GM19467 (cell line): ENCODE measurements at regions not wholly inside any gene's neighbourhood (a gene's known extent, or its start where the extent isn't known, plus 50 kb on each side); places are given as distances from the start of the nearest gene placed in this dataset.

Experiments used
- ATAC-seq: cut with Tn5 transposase; IDR thresholded peaks from one replicate; pipeline ENCODE4 v1.9.1; 2021; ENCODE audit warnings: mild to moderate bottlenecking, moderate library complexity; ENCODE audit not compliant: unreplicated experiment

DNA sequence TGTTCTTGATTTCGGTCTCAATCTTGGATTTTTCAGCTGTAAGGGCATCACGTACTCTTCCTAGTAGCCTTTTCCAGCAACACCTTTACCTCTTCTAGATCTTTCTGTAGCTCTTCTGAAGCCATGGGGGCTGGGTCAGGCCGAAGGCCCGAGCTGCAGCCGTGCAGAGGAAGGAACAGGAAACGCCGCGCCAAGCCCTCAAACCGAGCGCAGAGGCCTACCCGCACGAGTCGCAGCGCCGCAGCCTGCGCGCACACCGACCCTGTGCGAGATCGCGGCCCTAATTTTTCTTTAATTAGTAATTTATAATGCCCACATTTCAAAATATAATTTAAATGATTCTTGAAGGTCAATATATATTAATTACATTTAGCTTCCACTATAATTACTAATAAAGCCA, 483.8 kb downstream of the NUP35 start:
- no peak for ATAC-seq

DNA sequence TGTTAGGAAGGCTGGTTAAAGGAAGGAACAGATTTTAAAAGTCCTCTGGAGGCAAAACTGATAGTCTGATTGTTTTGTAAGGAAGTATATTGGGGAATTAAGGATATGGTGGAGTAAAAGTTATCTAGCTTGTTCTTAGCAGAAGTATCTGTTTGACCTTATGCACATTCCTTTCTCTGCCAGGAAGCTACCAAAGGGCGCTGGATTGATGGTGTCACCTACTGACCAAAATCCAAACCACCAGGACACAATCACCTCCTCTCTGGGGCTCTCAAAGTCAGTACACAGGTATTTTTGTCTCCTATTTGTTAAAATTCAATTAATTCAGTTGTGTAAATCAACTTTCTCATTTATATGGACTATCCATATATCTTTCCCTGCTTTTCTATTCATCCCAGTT, 484.5 kb downstream of the NUP35 start:
- no peak for ATAC-seq

DNA sequence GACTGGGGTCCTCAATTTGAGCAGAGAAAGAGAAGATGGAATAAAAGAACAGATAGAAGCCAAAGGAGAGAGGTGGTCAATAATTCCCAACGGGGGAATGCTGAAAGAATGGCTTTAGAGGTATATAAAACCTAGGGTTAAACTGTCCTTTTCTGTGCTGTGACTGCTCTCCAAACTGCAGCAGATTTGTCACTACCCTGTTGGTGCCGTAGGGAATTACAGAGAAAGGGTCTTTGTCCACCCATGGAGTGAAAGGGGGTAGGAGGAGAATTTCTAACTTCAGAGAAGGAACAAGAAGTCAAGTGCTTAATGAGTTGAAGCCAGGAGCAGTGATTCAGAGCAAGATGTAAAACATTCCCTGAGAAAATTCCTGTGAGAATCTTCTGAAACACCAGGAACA, 486.5 kb downstream of the NUP35 start:
- ATAC-seq = no peak

DNA sequence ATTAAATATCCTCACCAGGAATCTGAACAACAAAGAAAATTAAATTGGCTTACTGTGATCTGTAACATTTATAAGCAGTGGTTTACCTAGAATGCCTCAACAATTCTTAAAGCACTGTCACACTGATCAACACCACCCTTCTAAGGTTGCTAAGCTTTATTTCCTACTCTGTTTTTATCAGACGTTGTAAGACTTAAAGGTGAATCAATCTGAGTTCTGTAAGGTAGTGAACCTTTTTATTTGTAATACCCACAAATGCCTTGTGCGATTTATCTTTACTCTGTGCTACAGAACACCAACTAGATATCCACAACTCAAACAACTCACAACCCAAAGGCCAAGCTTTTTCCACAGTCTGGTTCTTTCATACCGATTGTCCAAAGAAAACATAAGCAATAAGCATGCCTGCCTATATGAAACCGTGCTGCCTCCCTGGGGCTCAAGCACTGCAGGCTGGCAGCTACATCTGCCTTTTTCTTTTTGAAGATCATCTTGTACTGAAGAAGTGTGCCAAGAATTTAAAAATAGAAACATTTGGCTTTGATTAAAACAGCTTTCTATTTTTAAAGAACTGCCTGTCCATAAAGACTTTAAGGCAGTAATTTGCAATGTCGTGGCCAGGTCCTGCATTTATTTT, 490.7 kb downstream of the NUP35 start:
- ATAC-seq = no peak

DNA sequence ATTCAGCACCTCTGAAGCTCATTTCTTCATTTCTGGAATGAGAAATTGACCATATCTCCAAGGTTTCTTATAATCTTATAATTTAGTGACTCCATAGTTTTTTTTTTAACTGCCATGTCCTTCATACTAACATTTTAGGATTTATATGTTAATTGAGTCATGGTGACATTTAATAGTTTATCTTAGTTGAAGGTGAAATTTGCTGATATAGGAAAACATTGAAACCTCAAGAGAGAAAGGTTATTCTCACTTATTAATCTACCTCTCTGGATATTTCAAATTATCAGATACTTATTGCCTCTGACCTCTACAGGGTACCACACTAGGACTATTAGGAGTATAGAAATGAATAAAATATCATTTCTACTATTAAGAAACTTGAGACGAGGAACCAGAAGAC, 499.0 kb downstream of the NUP35 start:
- no peak for ATAC-seq

DNA sequence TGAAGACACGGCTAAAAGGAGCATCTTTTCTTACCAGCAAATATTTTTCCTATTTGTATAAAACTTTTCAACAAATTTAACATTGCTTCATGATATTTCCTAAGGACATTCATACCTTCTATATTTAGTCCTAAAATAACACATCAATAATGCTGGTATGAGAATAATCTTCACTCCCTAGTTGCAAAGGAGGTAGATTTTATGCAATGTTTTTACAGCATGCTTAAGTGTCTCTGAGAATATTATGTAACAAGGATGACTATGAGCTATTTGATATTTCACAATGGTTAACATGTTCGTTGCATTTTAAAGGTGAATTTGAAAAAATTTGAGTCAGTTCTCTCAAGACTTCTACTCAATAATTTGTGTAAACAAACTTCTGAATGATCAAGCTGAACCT, 506.7 kb downstream of the NUP35 start:
- ATAC-seq = no peak

DNA sequence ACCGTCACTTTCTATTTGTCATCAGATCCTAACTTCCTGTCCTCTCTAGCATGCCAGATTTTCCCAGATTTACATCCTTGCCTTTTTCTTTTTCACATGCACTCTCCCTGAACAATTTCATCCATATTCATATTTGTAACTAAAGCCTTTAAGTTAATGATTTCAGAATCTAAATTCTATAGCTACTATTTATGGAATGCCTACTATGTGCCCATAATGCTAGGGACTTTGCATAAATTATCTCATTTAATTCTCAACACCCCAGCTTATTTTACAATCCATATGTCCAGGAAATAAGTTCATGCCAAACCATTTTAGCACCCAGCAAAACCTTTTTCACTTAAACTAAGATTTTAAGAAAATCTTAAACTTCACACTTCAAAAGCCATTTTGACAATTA, 531.9 kb downstream of the NUP35 start:
- no peak for ATAC-seq

DNA sequence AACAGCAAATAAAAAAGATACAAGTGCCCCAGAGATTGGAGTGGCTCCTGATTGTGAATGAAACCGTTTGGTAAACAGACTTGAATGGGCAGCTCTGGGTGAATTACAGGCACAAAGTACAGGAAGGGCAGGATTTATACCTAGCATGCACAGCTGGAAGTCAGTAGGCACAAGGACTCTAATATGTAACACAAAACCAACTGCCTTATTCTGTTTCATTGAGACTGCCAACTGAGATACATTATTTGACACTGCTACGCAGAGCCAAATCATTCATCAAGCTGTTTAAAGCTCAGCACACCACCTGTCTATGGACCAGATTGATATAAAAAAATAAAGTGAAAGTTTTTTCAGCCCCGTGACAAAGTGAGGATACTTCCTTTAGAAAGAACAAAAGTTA, 541.2 kb downstream of the NUP35 start:
- ATAC-seq = no peak

DNA sequence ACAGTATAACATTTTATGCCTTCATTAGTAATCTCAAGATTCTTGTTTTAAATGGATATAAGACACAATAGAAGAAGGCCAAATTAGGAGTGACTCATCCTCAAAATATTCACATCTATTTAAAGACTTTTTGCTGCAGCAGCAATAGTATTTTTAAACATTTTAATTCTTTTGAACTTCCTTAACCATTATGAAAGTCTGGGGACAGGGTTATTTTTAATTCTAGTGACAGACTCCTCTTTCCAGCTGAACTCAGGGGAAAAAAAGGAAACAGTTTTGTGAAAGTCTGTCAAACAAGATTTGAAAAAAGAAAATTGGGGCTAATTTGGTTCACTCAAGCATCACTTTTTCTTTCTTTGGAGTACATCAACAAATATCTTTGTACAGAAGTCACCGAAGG, 541.8 kb downstream of the NUP35 start:
- no peak for ATAC-seq

DNA sequence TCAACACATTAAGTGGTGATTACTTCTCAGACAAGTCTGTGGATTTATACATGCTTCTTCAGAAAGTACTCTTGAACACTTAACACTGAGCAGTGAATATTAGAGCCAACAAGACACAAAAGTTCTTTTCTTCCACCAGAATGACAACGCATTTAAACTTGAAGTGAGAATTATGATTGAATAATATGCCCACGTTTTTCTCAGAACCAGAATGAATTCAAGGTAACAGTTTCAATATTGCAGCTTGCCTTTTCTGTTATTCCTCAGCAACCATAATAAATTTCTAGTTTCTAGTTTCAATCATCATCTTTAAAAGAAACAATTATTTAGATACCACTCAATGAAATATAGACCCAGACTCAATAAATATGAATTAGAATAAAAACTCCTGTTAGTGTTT, 547.0 kb downstream of the NUP35 start:
- ATAC-seq = no peak

DNA sequence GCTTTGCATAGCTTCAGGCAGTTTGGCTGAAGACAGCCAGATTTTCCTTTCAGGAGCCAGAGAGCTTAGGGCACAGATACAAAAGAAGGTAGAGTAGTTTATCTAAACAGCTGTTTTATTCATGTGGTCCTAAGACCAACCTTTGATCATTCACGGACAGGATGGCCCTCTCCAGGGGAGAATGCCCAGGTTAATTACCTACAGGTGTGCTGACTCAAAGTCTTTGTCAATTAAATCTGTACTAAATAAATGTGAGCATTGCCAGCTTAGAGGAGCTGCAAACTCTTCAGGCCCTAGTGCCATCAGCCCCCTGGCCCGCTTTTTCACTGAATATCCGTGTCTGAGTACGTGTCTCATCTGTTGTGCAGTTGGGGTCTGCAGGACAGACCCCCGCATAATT, 554.7 kb downstream of the NUP35 start:
- ATAC-seq = no peak

DNA sequence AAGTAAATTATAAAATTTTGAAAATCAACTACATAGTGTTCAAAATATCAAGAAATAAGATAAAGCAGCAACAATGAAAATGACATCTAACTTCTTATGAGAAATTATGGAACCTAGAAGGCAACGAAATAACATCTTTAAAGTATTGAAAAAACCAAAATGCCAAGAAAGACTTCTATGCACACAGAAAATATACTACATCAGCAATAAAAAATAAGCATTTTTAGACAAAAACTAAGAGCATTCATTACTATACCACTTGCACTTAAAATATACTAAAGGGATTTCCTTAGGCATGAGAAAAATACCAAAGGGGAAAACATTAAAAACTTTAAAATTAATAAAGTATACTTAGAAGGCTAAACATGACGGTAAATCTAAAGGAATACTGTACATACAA, 556.3 kb downstream of the NUP35 start:
- ATAC-seq = no peak

DNA sequence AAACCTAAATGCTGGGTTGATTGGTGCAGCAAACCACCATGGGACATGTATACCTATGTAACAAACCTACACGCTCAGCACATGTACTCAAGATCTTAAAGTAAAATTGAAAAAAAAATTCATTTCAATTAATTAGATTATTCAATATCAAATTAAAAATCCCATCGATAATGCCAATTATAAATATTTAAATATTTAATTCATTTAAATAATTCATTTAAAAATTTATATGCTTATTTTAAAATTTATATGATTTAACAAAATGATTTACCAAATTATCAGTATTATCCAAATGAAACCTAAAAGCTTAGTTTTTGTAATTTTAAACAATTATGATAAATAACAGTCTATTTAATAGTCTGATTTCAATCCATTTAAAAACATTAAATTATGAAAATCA, 560.4 kb downstream of the NUP35 start:
- ATAC-seq = no peak

DNA sequence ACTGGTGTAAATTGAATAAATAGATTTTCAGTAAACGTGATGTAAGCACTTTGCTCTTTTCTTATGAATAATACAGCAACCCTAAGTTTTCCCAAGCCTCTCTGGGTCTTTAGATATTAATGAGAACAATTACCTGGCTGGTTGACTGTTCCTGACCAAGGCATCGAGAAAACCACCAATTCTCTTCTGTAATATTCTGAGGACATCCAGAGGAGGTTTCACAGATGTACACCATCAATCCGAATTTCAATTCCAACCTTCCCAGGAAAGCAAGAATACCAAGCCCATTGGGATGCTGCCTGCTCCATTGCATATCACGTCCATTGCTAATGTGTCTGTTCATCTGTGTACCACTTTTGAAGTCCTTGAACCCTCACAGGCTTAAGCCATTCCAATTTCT, 571.8 kb downstream of the NUP35 start:
- ATAC-seq = no peak

DNA sequence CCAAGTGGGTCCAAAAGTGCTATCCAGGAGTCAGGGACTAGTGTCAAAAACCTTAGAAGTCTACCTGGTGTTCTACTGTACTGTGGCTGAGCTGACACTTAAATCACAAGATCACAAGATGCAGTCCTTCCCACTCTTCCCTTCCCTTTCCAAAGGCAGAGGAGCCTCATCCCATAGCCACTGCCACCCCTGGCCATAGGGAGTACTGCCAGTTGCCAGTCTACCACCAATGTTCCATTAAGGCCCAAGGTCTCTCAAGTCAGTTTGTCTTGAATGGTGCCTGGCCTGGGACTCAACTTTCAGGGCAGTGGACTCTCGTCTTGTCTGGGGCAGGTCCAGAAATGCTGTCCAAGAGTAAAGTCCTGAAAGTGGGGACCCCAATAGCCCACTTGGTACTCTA, 585.6 kb downstream of the NUP35 start:
- no peak for ATAC-seq

DNA sequence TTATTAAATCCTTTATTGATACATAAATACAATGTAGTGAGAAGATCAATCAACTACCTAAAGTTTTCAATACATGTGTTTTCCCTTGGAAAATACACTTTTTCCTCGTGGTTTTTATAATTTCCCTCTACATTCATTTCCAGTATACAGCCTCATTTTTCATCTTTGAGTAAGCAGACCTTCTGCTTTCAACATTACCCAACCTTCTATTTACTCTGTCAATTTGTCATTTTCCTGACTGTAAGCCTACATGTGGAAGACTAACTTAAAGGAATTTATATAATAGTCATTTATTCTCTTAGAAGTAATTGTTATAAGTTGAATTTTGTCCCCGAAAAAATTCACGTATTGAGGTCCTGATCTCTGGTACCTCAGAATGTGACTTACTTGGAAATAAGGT, 594.0 kb downstream of the NUP35 start:
- no peak for ATAC-seq

DNA sequence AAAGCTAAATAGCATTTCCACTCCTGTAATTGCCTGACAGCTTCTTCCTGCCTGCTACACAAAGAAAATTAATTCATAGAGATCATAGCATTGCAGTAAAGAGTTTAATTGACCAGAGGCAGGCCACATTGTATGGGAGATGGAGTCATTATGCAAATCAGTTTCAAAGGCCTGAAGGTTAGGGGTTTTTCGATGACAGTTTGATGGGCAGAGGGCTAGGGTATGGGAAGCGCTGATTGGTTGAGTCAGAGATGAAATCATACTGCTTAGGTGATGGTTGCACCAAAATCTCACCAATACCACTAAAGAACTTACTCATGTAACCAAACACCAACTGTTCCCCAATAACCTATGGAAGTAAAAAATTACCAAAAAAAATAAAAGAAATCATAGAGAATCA, 599.0 kb downstream of the NUP35 start:
- no peak for ATAC-seq

DNA sequence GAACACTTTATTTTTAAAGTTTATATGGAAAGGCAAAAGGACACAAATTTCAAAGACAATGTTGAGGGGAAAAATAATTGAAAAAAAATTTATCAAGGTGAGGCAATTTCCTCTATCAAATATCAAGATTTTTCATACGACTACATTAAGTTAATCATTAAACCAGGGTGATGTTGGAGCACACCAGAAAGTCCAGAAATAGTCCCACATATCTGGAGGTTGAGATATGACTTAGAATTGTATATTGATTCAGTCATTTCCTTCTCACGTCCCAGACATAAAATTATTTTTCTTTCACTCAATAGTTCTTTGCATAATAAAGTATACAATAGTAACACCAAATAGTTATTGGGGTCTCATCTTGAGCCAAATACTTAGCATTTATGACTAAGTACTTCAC, 605.1 kb downstream of the NUP35 start:
- ATAC-seq = no peak

DNA sequence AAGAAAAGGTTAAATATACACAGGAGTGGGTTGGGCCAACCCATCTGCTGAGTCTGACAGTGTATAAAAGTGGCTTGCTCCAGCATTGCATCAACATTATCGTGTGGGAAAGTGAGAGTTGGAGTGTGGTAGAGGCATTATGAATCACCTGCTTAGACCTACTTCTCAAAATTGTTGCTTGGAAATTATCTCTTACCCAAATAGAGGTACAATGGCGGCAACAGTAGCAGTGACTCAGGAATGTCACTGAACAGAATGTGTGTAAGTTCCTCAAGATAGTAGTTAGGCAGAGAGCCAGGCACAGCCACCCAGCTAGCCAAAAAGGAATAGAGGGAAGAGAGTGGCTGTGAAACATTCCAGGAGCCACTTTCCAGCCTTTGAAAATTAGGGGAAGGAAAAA, 616.0 kb downstream of the NUP35 start:
- ATAC-seq = no peak

DNA sequence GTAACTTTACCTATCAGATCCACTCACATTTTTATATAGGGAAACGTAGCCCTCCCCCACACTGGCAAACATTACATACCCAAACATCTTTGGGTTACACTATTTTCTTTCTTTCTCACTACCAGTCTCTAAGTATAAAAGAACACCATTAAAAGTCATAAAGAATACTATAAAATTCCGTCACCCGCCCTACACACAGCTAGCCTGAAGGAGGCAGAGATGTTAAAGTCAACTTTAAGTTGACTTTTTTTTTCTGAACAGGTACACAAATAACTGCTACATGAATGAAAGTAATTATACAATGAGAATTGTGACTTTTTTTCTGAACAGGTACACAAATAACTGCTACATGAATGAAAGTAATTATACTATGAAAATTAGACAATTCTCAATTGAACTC, 628.3 kb downstream of the NUP35 start:
- no peak for ATAC-seq

DNA sequence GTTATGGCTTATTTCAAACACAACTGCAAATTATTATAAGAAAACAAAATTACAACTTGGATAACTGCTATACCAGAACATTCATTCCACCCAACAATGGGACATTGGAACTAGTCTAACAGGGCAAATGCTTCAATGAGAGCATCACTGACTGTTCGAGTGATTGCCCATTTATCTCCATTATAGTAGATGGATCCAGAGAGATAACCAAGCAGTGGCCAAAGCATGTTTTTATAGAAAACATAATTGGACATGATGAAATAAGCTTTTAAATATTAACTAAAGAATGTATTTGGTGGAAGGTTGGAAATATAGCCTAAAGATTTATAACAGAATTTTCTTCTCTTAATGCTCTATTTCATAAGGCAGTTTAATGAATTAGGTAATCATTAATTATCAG, 634.8 kb downstream of the NUP35 start:
- no peak for ATAC-seq

DNA sequence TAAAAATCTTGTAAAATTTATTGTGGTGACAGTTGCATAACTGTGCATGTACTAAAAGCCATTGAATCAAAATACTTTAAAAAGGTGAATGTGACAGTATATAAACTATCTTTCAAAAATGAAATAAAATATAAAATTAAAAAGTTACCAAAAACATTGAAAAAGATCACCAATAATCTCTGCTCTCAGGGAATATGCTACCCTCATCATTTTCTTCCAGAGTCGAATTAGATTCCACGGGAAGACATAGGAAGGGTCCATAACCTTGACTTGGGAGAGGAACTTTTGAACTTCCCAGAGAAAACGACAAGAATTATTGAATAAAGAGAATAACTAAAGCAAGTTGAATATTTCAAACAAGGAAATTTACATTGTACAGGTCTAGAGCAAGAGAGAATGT, 649.5 kb downstream of the NUP35 start:
- ATAC-seq = no peak

DNA sequence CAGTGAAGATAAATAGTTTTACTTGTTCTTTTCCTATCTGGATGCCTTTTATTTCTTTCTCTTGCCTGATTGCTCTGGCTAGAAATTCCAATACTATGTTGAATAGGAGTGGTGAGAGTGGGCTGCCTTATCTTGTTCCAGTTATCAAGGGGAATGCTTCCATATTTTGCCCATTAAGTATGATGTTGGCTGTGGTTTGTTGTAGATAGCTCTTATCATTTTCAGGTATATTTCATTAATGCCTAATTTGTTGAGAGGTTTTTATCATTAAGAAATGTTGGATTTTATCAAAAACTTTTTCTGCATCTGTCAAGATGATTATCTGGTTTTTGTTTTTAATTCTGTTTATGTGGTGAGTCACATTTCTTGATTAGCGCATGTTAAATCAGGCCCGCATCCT, 655.8 kb downstream of the NUP35 start:
- no peak for ATAC-seq

DNA sequence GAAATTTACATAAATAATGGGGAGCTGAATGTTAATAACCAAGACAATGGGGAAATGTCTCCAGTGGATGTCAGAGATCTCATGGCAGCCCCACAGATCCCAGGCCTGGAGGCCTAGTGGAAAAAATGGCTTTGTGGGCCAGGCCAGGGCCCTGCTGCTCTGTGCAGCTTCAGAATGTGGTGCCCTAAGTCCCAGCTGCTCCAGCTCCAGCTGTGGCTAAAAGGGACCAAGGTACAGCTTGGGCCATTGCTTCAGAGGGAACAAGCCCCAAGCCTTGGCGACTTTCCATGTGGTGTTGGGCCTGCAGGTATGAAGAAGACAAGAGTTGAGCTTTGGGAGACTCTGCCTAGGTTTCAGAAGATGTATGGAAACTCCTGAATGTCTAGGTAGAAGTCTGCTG, 658.2 kb downstream of the NUP35 start:
- no peak for ATAC-seq
